ENCODE measurements at regions not wholly inside any gene's neighbourhood (a gene's known extent, or its start where the extent isn't known, plus 50 kb on each side); places are given as distances from the start of the nearest gene placed in this dataset.
"Not testable (repeated sequence)": the region's sequence is repeated elsewhere in the genome, so short reads cannot be mapped to it uniquely, and the experiment has no call there.

DNA sequence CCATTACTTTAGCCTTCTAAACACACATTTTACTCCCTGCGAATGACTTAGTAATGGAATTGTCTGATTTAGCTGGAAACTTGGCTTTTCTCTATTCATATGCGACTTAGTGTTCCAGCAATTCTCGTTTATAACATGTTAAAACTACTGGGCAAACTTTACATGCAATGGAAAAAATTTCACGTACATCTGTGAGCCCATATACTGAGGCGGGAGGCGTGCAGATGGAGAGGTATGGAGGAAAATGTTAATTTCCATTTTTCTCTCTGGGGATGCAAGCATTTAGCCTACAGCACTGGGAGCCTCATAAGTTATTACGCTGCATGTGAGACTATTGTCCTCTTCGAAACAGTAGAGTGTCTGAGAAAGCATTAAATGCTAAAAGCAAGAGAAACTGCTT is 591.5 kb upstream of the ANKRD30A start:
- intact Hi-C loops (cut with DNase I; ENCODE audit: low total_unique reads), result no loop called here
- DNase-seq (ENCODE audit: low spot score in 2 of 2), result no peak
- TF ChIP-seq POLR2A (IDR thresholded peaks at IDR 0.05), result no peak
- H3K4me3 ChIP-seq (ENCODE audit: low read depth, poor library complexity, severe bottlenecking), result no peak overlapping the region
- 78 to 82% methylated on average over 8 of the region's 8 CpGs for WGBS, 2 donors

DNA sequence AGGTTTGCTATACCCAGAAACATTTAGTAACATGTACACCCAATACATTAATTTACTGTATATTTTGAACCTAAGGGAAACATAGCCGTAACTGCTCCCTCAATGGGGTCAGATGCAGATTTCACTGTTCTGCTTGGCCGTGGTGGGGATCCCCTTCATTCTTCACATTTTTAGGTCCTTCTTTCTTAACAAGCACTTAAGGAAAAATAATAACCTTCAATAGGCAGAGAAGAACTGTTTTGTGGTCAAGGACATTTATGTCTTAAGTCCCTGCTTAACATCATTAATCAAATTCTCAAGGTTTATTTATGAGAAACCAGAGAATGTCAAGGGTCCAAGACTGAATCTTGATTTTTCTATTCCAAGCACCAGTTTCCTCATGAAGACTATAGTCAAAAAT is 592.1 kb upstream of the ANKRD30A start:
- no peak for DNase-seq (ENCODE audit: low spot score in 2 of 2)
- TF ChIP-seq, protein P1, sequence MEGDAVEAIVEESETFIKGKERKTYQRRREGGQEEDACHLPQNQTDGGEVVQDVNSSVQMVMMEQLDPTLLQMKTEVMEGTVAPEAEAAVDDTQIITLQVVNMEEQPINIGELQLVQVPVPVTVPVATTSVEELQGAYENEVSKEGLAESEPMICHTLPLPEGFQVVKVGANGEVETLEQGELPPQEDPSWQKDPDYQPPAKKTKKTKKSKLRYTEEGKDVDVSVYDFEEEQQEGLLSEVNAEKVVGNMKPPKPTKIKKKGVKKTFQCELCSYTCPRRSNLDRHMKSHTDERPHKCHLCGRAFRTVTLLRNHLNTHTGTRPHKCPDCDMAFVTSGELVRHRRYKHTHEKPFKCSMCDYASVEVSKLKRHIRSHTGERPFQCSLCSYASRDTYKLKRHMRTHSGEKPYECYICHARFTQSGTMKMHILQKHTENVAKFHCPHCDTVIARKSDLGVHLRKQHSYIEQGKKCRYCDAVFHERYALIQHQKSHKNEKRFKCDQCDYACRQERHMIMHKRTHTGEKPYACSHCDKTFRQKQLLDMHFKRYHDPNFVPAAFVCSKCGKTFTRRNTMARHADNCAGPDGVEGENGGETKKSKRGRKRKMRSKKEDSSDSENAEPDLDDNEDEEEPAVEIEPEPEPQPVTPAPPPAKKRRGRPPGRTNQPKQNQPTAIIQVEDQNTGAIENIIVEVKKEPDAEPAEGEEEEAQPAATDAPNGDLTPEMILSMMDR (IDR thresholded peaks at IDR 0.05), result no peak
- TF ChIP-seq POLR2A (IDR thresholded peaks at IDR 0.05), result no peak
- WGBS, 2 donors, result 90 to 92% methylated on average over 2 of the region's 2 CpGs

DNA sequence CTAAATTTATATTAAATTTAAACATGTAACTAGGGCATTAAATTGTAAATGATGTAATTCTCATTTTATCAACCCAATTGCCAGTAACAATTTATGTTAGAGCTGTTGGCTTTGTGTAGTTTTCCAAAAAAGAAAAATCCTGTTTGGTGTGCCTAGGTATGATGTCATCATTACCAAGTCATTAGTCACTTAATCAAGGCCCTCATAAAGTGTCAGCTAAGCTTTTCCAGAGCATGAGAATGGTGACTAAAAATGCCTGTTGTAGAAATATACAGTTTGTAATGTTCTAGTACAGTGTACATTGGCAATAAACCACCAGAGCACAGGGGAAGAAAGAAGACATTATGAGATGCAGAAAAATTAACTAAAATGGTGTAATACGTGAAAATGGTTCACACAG is 593.8 kb upstream of the ANKRD30A start:
- 76 to 79% methylated on average over 1 of the region's 1 CpG for WGBS, 2 donors
- TF ChIP-seq POLR2A (IDR thresholded peaks at IDR 0.05), result no peak
- TF ChIP-seq, protein P1 (IDR thresholded peaks at IDR 0.05), result no peak
- no peak overlapping the region for H3K4me3 ChIP-seq (ENCODE audit: low read depth, poor library complexity, severe bottlenecking)
- DNase-seq (ENCODE audit: low spot score in 2 of 2), result no peak
- intact Hi-C loops (cut with DNase I; ENCODE audit: low total_unique reads), result no loop called here

More for the DNA sequence above, 592.1 kb upstream of the ANKRD30A start:
- no peak overlapping the region for H3K4me3 ChIP-seq (ENCODE audit: low read depth, poor library complexity, severe bottlenecking)
- intact Hi-C loops (cut with DNase I; ENCODE audit: low total_unique reads), result no loop called here

DNA sequence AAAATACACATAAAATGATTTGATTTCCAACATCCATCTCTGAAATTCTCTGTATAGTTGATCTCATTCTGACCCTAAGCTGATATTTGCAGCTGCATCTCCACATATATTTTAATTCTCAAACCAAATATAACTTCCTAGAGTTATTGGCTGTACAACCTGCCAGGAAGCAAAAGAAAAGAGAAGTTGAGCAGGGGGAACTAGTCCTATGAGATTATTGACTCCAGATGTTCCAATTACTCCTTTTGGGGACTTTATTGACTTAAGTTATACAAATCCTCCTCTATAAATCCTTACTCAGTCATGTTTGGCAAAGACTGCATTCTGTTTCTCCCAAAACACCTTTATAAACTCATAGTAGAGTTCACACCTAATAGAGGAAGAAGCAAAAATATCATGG is 599.4 kb upstream of the ANKRD30A start:
- intact Hi-C loops (cut with DNase I; ENCODE audit: low total_unique reads), result no loop called here
- TF ChIP-seq, protein P1 (IDR thresholded peaks at IDR 0.05), result no peak
- TF ChIP-seq POLR2A (IDR thresholded peaks at IDR 0.05), result no peak
- no peak overlapping the region for H3K4me3 ChIP-seq (ENCODE audit: low read depth, poor library complexity, severe bottlenecking)
- no peak for DNase-seq (ENCODE audit: low spot score in 2 of 2)

DNA sequence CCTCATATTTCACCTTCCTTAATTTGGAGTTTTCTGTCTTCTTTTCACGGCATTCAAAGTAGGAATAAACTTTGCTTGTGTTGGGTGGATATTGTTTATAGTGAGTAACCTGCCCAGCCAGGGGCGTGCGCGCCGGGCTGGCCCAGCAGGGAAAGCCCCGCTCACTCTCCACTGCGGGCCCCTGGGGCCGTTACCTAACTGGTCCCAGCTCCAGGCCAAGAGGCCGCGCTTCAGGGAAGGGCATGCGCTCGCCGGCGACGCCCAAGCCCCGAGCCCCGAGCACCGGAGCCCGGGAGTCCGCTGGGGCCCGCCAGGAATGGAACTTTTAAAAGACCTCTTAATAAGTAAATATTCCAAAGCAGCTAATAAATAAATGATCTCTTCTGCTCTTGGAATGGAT is 601.3 kb upstream of the ANKRD30A start:
- DNase-seq (ENCODE audit: low spot score in 2 of 2); H3K4me3 ChIP-seq (ENCODE audit: low read depth, poor library complexity, severe bottlenecking): not testable (repeated sequence)
- whole genome bisulfite sequencing, 2 donors, result 79 to 89% methylated on average over 21 of the region's 21 CpGs
- intact Hi-C loops (cut with DNase I; ENCODE audit: low total_unique reads), result loop anchor here (5.0 kb wide), 1 partner anchor 143 kb away; no protein-coding TSS in a partner anchor

DNA sequence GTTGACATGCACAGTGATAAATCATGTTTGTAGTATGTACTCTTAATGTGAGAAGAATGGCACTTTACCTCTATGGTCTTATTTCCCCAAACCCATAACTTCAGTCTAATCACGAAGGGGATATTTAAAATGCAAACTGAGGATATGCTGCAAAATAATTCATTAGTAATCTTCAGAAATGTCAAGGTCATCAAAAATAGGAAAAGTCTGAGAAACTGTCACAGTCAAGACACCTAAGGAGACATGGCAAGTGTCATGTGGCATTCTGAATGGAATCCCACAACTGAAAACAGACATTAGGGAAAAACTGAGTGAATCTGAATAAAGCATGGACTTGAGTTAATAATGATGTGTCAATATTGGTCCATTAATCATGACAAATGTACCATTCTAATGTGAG is 605.5 kb upstream of the ANKRD30A start:
- WGBS, 2 donors, result 70 to 86% methylated on average over 1 of the region's 1 CpG
- TF ChIP-seq, protein P1 (IDR thresholded peaks at IDR 0.05), result no peak
- no peak for TF ChIP-seq POLR2A (IDR thresholded peaks at IDR 0.05)

DNA sequence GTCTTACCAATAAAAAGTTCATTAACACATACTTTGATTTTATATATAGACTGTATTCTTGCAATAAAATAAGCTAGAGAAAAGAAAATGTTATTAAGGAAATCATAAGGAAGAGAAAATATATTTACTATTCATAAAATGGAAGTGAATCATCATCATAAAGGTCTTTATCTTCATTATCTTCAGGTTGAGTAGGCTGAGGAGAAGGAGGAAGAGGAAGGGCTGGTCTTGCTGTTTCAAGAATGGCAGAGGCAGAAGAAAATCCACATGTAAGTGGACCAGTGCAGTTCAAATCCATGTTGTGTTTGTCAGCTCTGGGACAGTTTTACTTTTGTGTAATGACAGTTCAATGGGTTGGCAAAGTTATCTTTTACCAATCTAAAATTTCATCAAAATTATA is 609.1 kb upstream of the ANKRD30A start:
- intact Hi-C loops (cut with DNase I; ENCODE audit: low total_unique reads), result no loop called here
- no peak overlapping the region for H3K4me3 ChIP-seq (ENCODE audit: low read depth, poor library complexity, severe bottlenecking)
- DNase-seq (ENCODE audit: low spot score in 2 of 2), result no peak
- TF ChIP-seq POLR2A (IDR thresholded peaks at IDR 0.05), result no peak
- TF ChIP-seq, protein P1 (IDR thresholded peaks at IDR 0.05), result no peak

More for the DNA sequence above, 605.5 kb upstream of the ANKRD30A start:
- no peak overlapping the region for H3K4me3 ChIP-seq (ENCODE audit: low read depth, poor library complexity, severe bottlenecking)
- intact Hi-C loops (cut with DNase I; ENCODE audit: low total_unique reads), result loop anchor here (5.0 kb wide), 1 partner anchor 147 kb away; no protein-coding TSS in a partner anchor
- DNase-seq (ENCODE audit: low spot score in 2 of 2), result no peak

Data from lower leg skin (tissue), 4 donors.